ENCODE measurements at regions not wholly inside any gene's neighbourhood (a gene's known extent, or its start where the extent isn't known, plus 50 kb on each side); places are given as distances from the start of the nearest gene placed in this dataset.

- no peak for TF ChIP-seq CTCF (IDR thresholded peaks at IDR 0.05 in 4 of 5, conservative IDR thresholded peaks at IDR 0.05 in 1 of 5)
- no peak for TF ChIP-seq POLR2A (IDR thresholded peaks at IDR 0.05)
These were observed 270.7 kb upstream of the SSTR1 start for GRCh38 chr14:37936971-37937370.
